ENCODE measurements at regions not wholly inside any gene's neighbourhood (a gene's known extent, or its start where the extent isn't known, plus 50 kb on each side); places are given as distances from the start of the nearest gene placed in this dataset.
A peak's percentile ranks its signal among the peaks of the same experiment; 100 is the strongest.
"Not testable (repeated sequence)": the region's sequence is repeated elsewhere in the genome, so short reads cannot be mapped to it uniquely, and the experiment has no call there.

- no peak overlapping the region for H3K4me3 Mint-ChIP-seq
- no peaks in the 10 kb centered on the region for H3K9me3 Mint-ChIP-seq (ENCODE audit: low read depth)
- ATAC-seq: no peak
- H3K36me3 Mint-ChIP-seq (ENCODE audit: low read depth): no peaks in the 10 kb centered on the region
- POLR2A ChIA-PET: no interaction called here
- intact Hi-C loops (cut with DNase I, micrococcal nuclease): no loop called here
- no peak overlapping the region for H3K27ac Mint-ChIP-seq
- no peak for DNase-seq
- no peaks in the 10 kb centered on the region for H3K27me3 Mint-ChIP-seq
- H3K4me1 Mint-ChIP-seq: no peaks in the 10 kb centered on the region
- CTCF ChIA-PET: no interaction called here
Measured at GRCh38 chr11:70550456-70551195, 152.3 kb downstream of the CTTN start.

GRCh38 chr11:70551351-70552166, 153.2 kb downstream of the CTTN start:
- H3K4me1 Mint-ChIP-seq: no peaks in the 10 kb centered on the region
- no peak overlapping the region for H3K4me3 Mint-ChIP-seq
- intact Hi-C loops (cut with DNase I, micrococcal nuclease): no loop called here
- CTCF ChIA-PET: no interaction called here
- H3K9me3 Mint-ChIP-seq (ENCODE audit: low read depth): no peaks in the 10 kb centered on the region
- POLR2A ChIA-PET: no interaction called here
- H3K36me3 Mint-ChIP-seq (ENCODE audit: low read depth): no peaks in the 10 kb centered on the region
- no peak overlapping the region for H3K27ac Mint-ChIP-seq
- DNase-seq: no peak
- ATAC-seq: no peak
- H3K27me3 Mint-ChIP-seq: no peaks in the 10 kb centered on the region

- intact Hi-C loops (cut with DNase I, micrococcal nuclease): no loop called here
- Mint-ChIP-seq H3K27me3 (no peaks in the 10 kb centered on the region), H3K4me1 (no peaks in the 10 kb centered on the region), H3K36me3 (ENCODE audit: low read depth) (no peaks in the 10 kb centered on the region), H3K4me3 (no peak overlapping the region), H3K27ac (no peak overlapping the region), H3K9me3 (ENCODE audit: low read depth) (no peaks in the 10 kb centered on the region)
- ChIA-PET POLR2A (no interaction called here), CTCF (no interaction called here)
- DNase-seq (no peak), ATAC-seq (no peak)
Measured at GRCh38 chr11:70552167-70553150, 154.1 kb downstream of the CTTN start.

GRCh38 chr11:70555078-70555477, 156.7 kb downstream of the CTTN start:
- CTCF ChIA-PET: no interaction called here
- H3K9me3 Mint-ChIP-seq (ENCODE audit: low read depth): no peaks in the 10 kb centered on the region
- H3K4me1 Mint-ChIP-seq: no peaks in the 10 kb centered on the region
- H3K27ac Mint-ChIP-seq: no peak overlapping the region
- intact Hi-C loops (cut with DNase I, micrococcal nuclease): no loop called here
- POLR2A ChIA-PET: no interaction called here
- H3K36me3 Mint-ChIP-seq (ENCODE audit: low read depth): no peaks in the 10 kb centered on the region
- no peak for ATAC-seq
- H3K27me3 Mint-ChIP-seq: no peaks in the 10 kb centered on the region
- H3K4me3 Mint-ChIP-seq: no peak overlapping the region
- DNase-seq: no peak

- Mint-ChIP-seq H3K9me3 (ENCODE audit: low read depth) (no peaks in the 10 kb centered on the region), H3K27me3 (no peaks in the 10 kb centered on the region), H3K27ac (no peak overlapping the region), H3K4me3 (no peak overlapping the region), H3K4me1 (no peaks in the 10 kb centered on the region), H3K36me3 (ENCODE audit: low read depth) (no peaks in the 10 kb centered on the region)
- ChIA-PET POLR2A (no interaction called here), CTCF (no interaction called here)
- no peak for ATAC-seq
- peak; percentile 7 for DNase-seq
- intact Hi-C loops (cut with DNase I, micrococcal nuclease): no loop called here
Measured at GRCh38 chr11:70556884-70557741, 158.8 kb downstream of the CTTN start.

- CTCF ChIA-PET: no interaction called here
- no peak for DNase-seq
- no peak overlapping the region for H3K27ac Mint-ChIP-seq
- POLR2A ChIA-PET: no interaction called here
- H3K4me3 Mint-ChIP-seq: no peak overlapping the region
- H3K9me3 Mint-ChIP-seq (ENCODE audit: low read depth): no peaks in the 10 kb centered on the region
- no peak for ATAC-seq
- intact Hi-C loops (cut with DNase I, micrococcal nuclease): no loop called here
- H3K36me3 Mint-ChIP-seq (ENCODE audit: low read depth): no peaks in the 10 kb centered on the region
- H3K4me1 Mint-ChIP-seq: no peaks in the 10 kb centered on the region
- no peaks in the 10 kb centered on the region for H3K27me3 Mint-ChIP-seq
Measured at GRCh38 chr11:70557742-70558485, 159.6 kb downstream of the CTTN start.

GRCh38 chr11:70558681-70559080, 160.4 kb downstream of the CTTN start:
- Mint-ChIP-seq H3K27me3 (peaks cover 2% of the 10 kb centered on the region), H3K27ac (no peak overlapping the region), H3K36me3 (ENCODE audit: low read depth) (no peaks in the 10 kb centered on the region), H3K4me3 (no peak overlapping the region), H3K4me1 (no peaks in the 10 kb centered on the region), H3K9me3 (ENCODE audit: low read depth) (no peaks in the 10 kb centered on the region)
- ChIA-PET CTCF (no interaction called here), POLR2A (no interaction called here)
- intact Hi-C loops (cut with DNase I, micrococcal nuclease): no loop called here
- no peak for DNase-seq
- ATAC-seq: no peak

DNA sequence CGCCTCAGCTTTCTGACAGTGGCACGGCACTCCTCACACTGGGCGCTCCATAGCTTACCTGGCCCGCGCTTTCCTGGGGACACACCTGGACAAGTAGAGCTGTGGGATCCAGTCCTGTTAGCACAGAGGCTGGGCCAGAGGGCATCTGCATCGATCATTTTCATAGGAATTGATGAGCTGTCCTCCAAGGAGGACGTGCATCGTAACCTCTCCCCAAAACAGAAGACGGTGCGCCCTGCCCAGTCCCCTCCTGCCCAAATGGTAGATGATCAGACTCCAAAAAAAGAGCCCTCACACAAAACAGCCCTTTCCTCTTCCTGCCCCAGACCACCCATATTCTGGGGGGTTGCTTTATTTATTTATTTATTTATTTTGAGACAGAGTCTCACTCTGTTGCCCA, 161.2 kb downstream of the CTTN start:
- POLR2A ChIA-PET: no interaction called here
- H3K27me3 Mint-ChIP-seq: peaks cover 4% of the 10 kb centered on the region
- H3K9me3 Mint-ChIP-seq (ENCODE audit: low read depth): no peaks in the 10 kb centered on the region
- CTCF ChIA-PET: no interaction called here
- H3K27ac Mint-ChIP-seq: no peak overlapping the region
- H3K4me1 Mint-ChIP-seq: no peaks in the 10 kb centered on the region
- no peak for ATAC-seq
- H3K4me3 Mint-ChIP-seq: no peak overlapping the region
- no peaks in the 10 kb centered on the region for H3K36me3 Mint-ChIP-seq (ENCODE audit: low read depth)
- intact Hi-C loops (cut with DNase I, micrococcal nuclease): no loop called here
- DNase-seq: no peak

- POLR2A ChIA-PET; H3K27ac Mint-ChIP-seq; CTCF ChIA-PET; H3K27me3 Mint-ChIP-seq; DNase-seq; H3K4me1 Mint-ChIP-seq; ATAC-seq; H3K36me3 Mint-ChIP-seq (ENCODE audit: low read depth); H3K9me3 Mint-ChIP-seq (ENCODE audit: low read depth); H3K4me3 Mint-ChIP-seq; intact Hi-C loops (cut with DNase I, micrococcal nuclease): not testable (repeated sequence)
Measured at GRCh38 chr11:70560621-70561020, 162.3 kb downstream of the CTTN start.

DNA sequence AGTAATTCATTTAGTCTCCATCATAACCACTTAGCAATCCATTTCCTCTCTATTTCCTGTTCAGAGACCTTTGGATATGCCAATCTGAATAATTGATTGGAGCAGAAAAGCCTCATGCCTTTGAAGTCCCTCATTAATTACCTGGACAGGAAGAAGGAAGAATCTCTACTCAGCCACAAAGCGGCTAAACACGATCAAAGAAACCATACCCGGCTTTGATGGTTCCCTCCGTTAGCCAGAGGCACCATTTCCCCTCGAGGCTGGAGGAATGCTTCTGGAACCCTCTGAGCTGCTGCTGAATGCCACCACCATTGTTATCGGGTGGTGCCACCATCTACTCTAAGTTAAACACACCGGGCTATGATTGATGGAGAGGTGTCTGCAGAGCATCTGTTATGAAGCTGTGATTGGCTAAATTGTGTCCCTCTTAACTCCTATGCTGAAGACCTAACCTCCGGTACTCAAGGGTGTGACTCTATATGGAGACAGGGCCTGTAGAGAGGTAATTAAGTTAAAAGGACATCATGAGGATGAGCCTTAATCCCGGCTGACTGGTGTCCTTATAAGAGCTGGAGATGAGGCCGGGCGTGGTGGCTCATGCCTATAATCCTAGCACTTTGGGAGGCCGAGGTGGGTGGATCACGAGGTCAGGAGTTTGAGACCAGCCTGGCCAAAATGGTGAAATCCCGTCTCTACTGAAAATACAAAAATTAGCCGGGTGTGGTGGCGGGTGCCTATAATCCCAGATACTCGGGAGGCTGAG, 168.6 kb downstream of the CTTN start:
- intact Hi-C loops (cut with DNase I, micrococcal nuclease): no loop called here
- no peak for DNase-seq
- peaks cover 2% of the 10 kb centered on the region for H3K9me3 Mint-ChIP-seq (ENCODE audit: low read depth)
- H3K4me3 Mint-ChIP-seq: no peak overlapping the region
- H3K27ac Mint-ChIP-seq: no peak overlapping the region
- peaks cover 22% of the 10 kb centered on the region for H3K27me3 Mint-ChIP-seq
- H3K4me1 Mint-ChIP-seq: no peaks in the 10 kb centered on the region
- ChIA-PET CTCF (no interaction called here), POLR2A (no interaction called here)
- no peak for ATAC-seq
- no peaks in the 10 kb centered on the region for H3K36me3 Mint-ChIP-seq (ENCODE audit: low read depth)

All from activated CD4-positive, alpha-beta T cell treated with anti-CD3 and anti-CD28 coated beads for 36 hours (primary cell).